Trophoblast cell (in vitro differentiated cells and primary cell): ENCODE measurements at regions not wholly inside any gene's neighbourhood (a gene's known extent, or its start where the extent isn't known, plus 50 kb on each side); places are given as distances from the start of the nearest gene placed in this dataset.

Source experiments
- DNase-seq, 2 donors: peaks; one replicate each; pipeline ENCODE4 v3.0.0-alpha.2; 2016
- H2AFZ ChIP-seq: 2 replicates; pipeline ENCODE4 v1.6.1; 2013; ENCODE audit warnings: low read length, moderate library complexity, mild to moderate bottlenecking; ENCODE audit not compliant: insufficient read depth, poor library complexity
- H2AK5ac ChIP-seq: 2 replicates; pipeline ENCODE4 v1.6.1; 2013; ENCODE audit warnings: mild to moderate bottlenecking, low read length
- H2BK120ac ChIP-seq: 2 replicates; pipeline ENCODE4 v1.6.1; 2013; ENCODE audit warnings: low read length, mild to moderate bottlenecking, moderate library complexity; ENCODE audit not compliant: insufficient read depth, poor library complexity
- H2BK12ac ChIP-seq: 2 replicates; pipeline ENCODE4 v1.6.1; 2013; ENCODE audit warnings: mild to moderate bottlenecking, low read length, moderate library complexity
- H2BK5ac ChIP-seq: 2 replicates; pipeline ENCODE4 v1.6.1; 2013; ENCODE audit warnings: low read length, low read depth, moderate library complexity, mild to moderate bottlenecking; ENCODE audit not compliant: poor library complexity
- H3K14ac ChIP-seq: 2 replicates; pipeline ENCODE4 v1.6.1; 2013; ENCODE audit warnings: mild to moderate bottlenecking, low read length
- H3K18ac ChIP-seq: 2 replicates; pipeline ENCODE4 v1.6.1; 2013; ENCODE audit warnings: mild to moderate bottlenecking, low read length
- H3K23ac ChIP-seq: 2 replicates; pipeline ENCODE4 v1.6.1; 2013; ENCODE audit warnings: low read length
- H3K27ac ChIP-seq: 2 replicates; pipeline ENCODE4 v1.5.1; 2013; ENCODE audit warnings: low read depth, mild to moderate bottlenecking, inconsistent platforms, low read length, moderate library complexity
- H3K27me3 ChIP-seq: 2 replicates; pipeline ENCODE4 v1.6.1; 2013; ENCODE audit warnings: inconsistent platforms, mild to moderate bottlenecking, low read length, moderate library complexity; ENCODE audit not compliant: insufficient read depth
- H3K36me3 ChIP-seq, 2 experiments: 1 replicate in 1 of 2; 2 replicates in 1 of 2; pipeline ENCODE4 v1.6.1; 2013; ENCODE audit warnings: low read length in 2 of 2, mild to moderate bottlenecking in 2 of 2, moderate library complexity in 1 of 2; ENCODE audit not compliant: insufficient read depth in 2 of 2, control insufficient read depth in 1 of 2
- H3K4ac ChIP-seq: 2 replicates; pipeline ENCODE4 v1.6.1; 2013; ENCODE audit warnings: low read depth, mild to moderate bottlenecking, low read length, moderate library complexity
- H3K4me1 ChIP-seq, 2 experiments: 1 replicate in 1 of 2; 2 replicates in 1 of 2; pipeline ENCODE4 v1.6.1; 2013; ENCODE audit warnings: low read length in 2 of 2, mild to moderate bottlenecking in 2 of 2, moderate library complexity in 1 of 2; ENCODE audit not compliant: insufficient read depth in 2 of 2, control insufficient read depth in 1 of 2
- H3K4me2 ChIP-seq: 2 replicates; pipeline ENCODE4 v1.6.1; 2013; ENCODE audit warnings: inconsistent platforms, mild to moderate bottlenecking, low read length, moderate library complexity
- H3K4me3 ChIP-seq: 2 replicates; pipeline ENCODE4 v1.5.1; 2013; ENCODE audit warnings: mild to moderate bottlenecking, low read depth, low read length, inconsistent platforms
- H3K79me1 ChIP-seq: one replicate; pipeline ENCODE4 v1.6.1; 2013; ENCODE audit warnings: low read length
- H3K79me2 ChIP-seq: 2 replicates; pipeline ENCODE4 v1.6.1; 2013; ENCODE audit warnings: low read length, mild to moderate bottlenecking; ENCODE audit not compliant: control insufficient read depth, insufficient read depth, poor library complexity
- H3K9ac ChIP-seq: 2 replicates; pipeline ENCODE4 v1.6.1; 2013; ENCODE audit warnings: mild to moderate bottlenecking, low read length
- H3K9me3 ChIP-seq: 2 replicates; pipeline ENCODE4 v1.6.1; 2013; ENCODE audit warnings: low read depth, mild to moderate bottlenecking, control low read depth, inconsistent platforms, low read length; ENCODE audit not compliant: insufficient read depth
- H4K12ac ChIP-seq: 2 replicates; pipeline ENCODE4 v1.6.1; 2013; ENCODE audit warnings: low read depth, mild to moderate bottlenecking, low read length, moderate library complexity
- H4K8ac ChIP-seq: 2 replicates; pipeline ENCODE4 v1.6.1; 2013; ENCODE audit warnings: low read depth, mild to moderate bottlenecking, low read length, moderate library complexity
- H4K91ac ChIP-seq: one replicate; pipeline ENCODE4 v1.6.1; 2013; ENCODE audit warnings: low read depth, mild to moderate bottlenecking, low read length, moderate library complexity
- WGBS: extraction: QIAGEN DNeasy Blood & Tissue Kit; methylation state at CpG from one replicate; pipeline ENCODE4 v1.1.7; 2013; ENCODE audit warnings: missing lambda C conversion rate; ENCODE audit not compliant: insufficient read length, insufficient coverage; ENCODE audit errors: extremely low coverage; 5-methylcytosine and 5-hydroxymethylcytosine counted together

DNA sequence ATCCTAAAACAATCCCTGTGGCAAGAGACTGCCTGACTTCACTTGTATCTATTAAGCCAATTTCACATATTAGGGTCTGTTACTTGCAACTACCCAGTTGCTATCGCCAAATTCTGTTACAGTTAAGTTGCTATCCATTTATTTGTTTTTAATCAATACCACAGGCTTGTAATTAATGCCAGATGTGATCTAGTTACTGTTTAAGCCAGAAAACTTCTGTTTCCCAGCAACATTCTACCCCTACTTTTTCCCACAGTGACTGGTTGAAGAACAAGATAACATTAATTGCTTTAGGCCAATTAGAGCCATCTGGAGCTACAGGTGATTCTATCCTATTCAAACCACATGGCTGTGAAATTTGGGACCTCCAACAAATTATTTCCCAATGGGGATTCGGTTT, 131.3 kb downstream of the ALOX5 start:
- Histone ChIP-seq H3K36me3 (no peaks in the 10 kb centered on the region), H2BK5ac (no peak overlapping the region), H2BK12ac (no peak overlapping the region), H2AFZ (no peak overlapping the region), H2AK5ac (no peak overlapping the region), H3K9ac (no peak overlapping the region), H4K91ac (no peak overlapping the region), H3K14ac (no peak overlapping the region), H3K4me1 (no peaks in the 10 kb centered on the region), H3K4me2 (no peak overlapping the region), H3K27me3 (no peaks in the 10 kb centered on the region), H4K8ac (no peak overlapping the region), H3K9me3 (no peaks in the 10 kb centered on the region), H3K79me1 (no peaks in the 10 kb centered on the region), H3K27ac (no peak overlapping the region), H3K4ac (no peak overlapping the region), H4K12ac (no peak overlapping the region), H3K18ac (no peak overlapping the region), H2BK120ac (no peak overlapping the region), H3K79me2 (no peaks in the 10 kb centered on the region), H3K23ac (no peak overlapping the region), H3K4me3 (no peak overlapping the region)
- no peak for DNase-seq
- no CpG with 5 or more reads among the region's 2 CpGs for WGBS

DNA sequence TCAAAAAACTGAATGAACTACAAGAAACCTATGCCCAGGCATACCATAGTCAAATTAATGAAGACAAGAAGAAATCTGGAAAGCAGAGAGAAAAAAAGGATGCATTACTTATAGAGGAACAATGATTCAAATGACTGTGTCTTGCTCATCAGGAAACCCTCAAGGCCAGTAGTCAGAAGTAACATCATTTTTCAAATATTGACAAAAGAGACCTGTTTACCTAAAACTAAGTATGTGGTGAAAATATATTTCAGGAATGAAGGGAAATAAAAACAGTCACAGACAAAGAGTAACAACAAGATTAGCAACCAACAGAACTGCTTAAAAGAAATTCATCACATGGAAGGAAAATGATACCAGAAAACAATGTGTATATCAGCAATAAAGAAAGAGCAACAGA, 128.4 kb downstream of the ALOX5 start:
- Histone ChIP-seq H4K91ac (no peak overlapping the region), H2BK12ac (no peak overlapping the region), H3K4ac (no peak overlapping the region), H3K79me1 (no peaks in the 10 kb centered on the region), H3K14ac (no peak overlapping the region), H2BK5ac (no peak overlapping the region), H3K4me2 (no peak overlapping the region), H3K4me1 (no peaks in the 10 kb centered on the region), H3K23ac (no peak overlapping the region), H3K27me3 (no peaks in the 10 kb centered on the region), H3K4me3 (no peak overlapping the region), H3K36me3 (no peaks in the 10 kb centered on the region), H2AFZ (no peak overlapping the region), H4K12ac (no peak overlapping the region), H3K9me3 (no peaks in the 10 kb centered on the region), H3K18ac (no peak overlapping the region), H3K27ac (no peak overlapping the region), H3K79me2 (no peaks in the 10 kb centered on the region), H4K8ac (no peak overlapping the region), H3K9ac (no peak overlapping the region), H2AK5ac (no peak overlapping the region), H2BK120ac (no peak overlapping the region)
- no peak for DNase-seq

- H3K4ac ChIP-seq, result no peak overlapping the region
- no peak overlapping the region for H4K8ac ChIP-seq
- no peak for DNase-seq
- H4K12ac ChIP-seq, result no peak overlapping the region
- no peak overlapping the region for H2BK120ac ChIP-seq
- no peaks in the 10 kb centered on the region for H3K4me1 ChIP-seq
- no peak overlapping the region for H2AFZ ChIP-seq
- H3K9ac ChIP-seq, result no peak overlapping the region
- H3K14ac ChIP-seq, result no peak overlapping the region
- H4K91ac ChIP-seq, result no peak overlapping the region
- H3K4me3 ChIP-seq, result no peak overlapping the region
- no peak overlapping the region for H3K18ac ChIP-seq
- no peaks in the 10 kb centered on the region for H3K36me3 ChIP-seq
- H3K27me3 ChIP-seq, result no peaks in the 10 kb centered on the region
- no peaks in the 10 kb centered on the region for H3K9me3 ChIP-seq
- no peak overlapping the region for H2AK5ac ChIP-seq
- no peak overlapping the region for H2BK5ac ChIP-seq
- H2BK12ac ChIP-seq, result no peak overlapping the region
- H3K27ac ChIP-seq, result no peak overlapping the region
- H3K23ac ChIP-seq, result no peak overlapping the region
- H3K79me2 ChIP-seq, result no peaks in the 10 kb centered on the region
- no peak overlapping the region for H3K4me2 ChIP-seq
- H3K79me1 ChIP-seq, result no peaks in the 10 kb centered on the region
These were observed 127.8 kb downstream of the ALOX5 start for GRCh38 chr10:45501791-45502190.

DNA sequence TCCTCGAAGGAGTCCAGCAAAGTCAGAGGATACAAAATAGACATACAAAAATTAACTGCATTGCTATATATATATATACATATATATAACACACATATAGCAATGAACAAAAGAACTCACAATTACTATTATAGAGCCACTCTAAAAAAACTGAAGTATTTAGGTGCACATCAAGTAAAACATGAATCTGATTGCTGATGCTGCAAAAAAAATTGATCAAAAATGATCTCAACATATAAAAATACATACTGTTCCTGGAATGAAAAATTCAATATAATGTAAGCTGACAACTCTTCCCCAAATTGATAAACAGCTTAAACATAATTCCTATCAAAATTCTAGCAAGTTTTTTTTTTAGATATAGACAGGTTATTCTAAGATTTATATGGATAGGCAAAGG, 126.8 kb downstream of the ALOX5 start:
- no peak overlapping the region for H2BK120ac ChIP-seq
- no peak overlapping the region for H4K8ac ChIP-seq
- H3K18ac ChIP-seq, result no peak overlapping the region
- H3K4me2 ChIP-seq, result no peak overlapping the region
- H4K91ac ChIP-seq, result no peak overlapping the region
- H3K4ac ChIP-seq, result no peak overlapping the region
- H2BK5ac ChIP-seq, result no peak overlapping the region
- no peak overlapping the region for H4K12ac ChIP-seq
- H3K79me1 ChIP-seq, result no peaks in the 10 kb centered on the region
- H2BK12ac ChIP-seq, result no peak overlapping the region
- H3K79me2 ChIP-seq, result no peaks in the 10 kb centered on the region
- no peaks in the 10 kb centered on the region for H3K4me1 ChIP-seq
- no peak for DNase-seq
- WGBS, result no CpG with 5 or more reads among the region's 1 CpG
- no peaks in the 10 kb centered on the region for H3K27me3 ChIP-seq
- no peak overlapping the region for H3K4me3 ChIP-seq
- no peaks in the 10 kb centered on the region for H3K36me3 ChIP-seq
- no peak overlapping the region for H2AK5ac ChIP-seq
- H3K14ac ChIP-seq, result no peak overlapping the region
- no peak overlapping the region for H2AFZ ChIP-seq
- H3K9ac ChIP-seq, result no peak overlapping the region
- no peak overlapping the region for H3K27ac ChIP-seq
- no peak overlapping the region for H3K23ac ChIP-seq
- no peaks in the 10 kb centered on the region for H3K9me3 ChIP-seq

DNA sequence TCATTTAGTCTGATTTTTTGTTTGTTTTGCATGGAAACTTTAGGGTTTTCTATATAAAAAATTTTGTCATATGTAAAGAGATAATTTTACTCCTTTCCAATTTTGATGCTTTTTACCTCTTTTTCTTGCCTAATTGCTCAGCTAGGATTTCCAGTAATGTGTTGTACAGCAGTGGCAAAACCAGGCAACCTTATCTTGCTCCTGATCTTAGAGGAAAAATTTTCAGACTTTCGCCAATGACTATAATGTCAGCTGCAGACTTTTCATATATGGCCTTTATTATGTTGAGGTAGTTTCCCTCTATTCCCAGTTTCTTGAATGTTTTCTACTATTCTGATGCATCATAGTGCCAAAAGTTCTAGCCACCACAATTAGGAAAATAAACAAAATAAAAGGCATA, 126.3 kb downstream of the ALOX5 start:
- H4K8ac ChIP-seq, result no peak overlapping the region
- no peak overlapping the region for H3K4me2 ChIP-seq
- H2BK120ac ChIP-seq, result no peak overlapping the region
- H3K27ac ChIP-seq, result no peak overlapping the region
- H2AFZ ChIP-seq, result no peak overlapping the region
- no peak overlapping the region for H3K14ac ChIP-seq
- H3K79me1 ChIP-seq, result no peaks in the 10 kb centered on the region
- no peak overlapping the region for H3K18ac ChIP-seq
- no peak overlapping the region for H4K12ac ChIP-seq
- DNase-seq, result peak; percentile 30 to 76
- H3K9ac ChIP-seq, result no peak overlapping the region
- H3K4me1 ChIP-seq, result no peaks in the 10 kb centered on the region
- H3K9me3 ChIP-seq, result no peaks in the 10 kb centered on the region
- H3K23ac ChIP-seq, result no peak overlapping the region
- H3K27me3 ChIP-seq, result no peaks in the 10 kb centered on the region
- no peak overlapping the region for H2AK5ac ChIP-seq
- H2BK5ac ChIP-seq, result no peak overlapping the region
- H4K91ac ChIP-seq, result no peak overlapping the region
- H2BK12ac ChIP-seq, result no peak overlapping the region
- no peaks in the 10 kb centered on the region for H3K36me3 ChIP-seq
- no peak overlapping the region for H3K4me3 ChIP-seq
- no CpG with 5 or more reads among the region's 1 CpG for WGBS
- no peak overlapping the region for H3K4ac ChIP-seq
- no peaks in the 10 kb centered on the region for H3K79me2 ChIP-seq
